Ascending aorta (tissue), 2 donors: ENCODE measurements at regions not wholly inside any gene's neighbourhood (a gene's known extent, or its start where the extent isn't known, plus 50 kb on each side); places are given as distances from the start of the nearest gene placed in this dataset.

ENCODE experiments used
- DNase-seq, 2 donors: peaks; one replicate each; pipeline ENCODE4 v3.0.0-alpha.2; 2019; ENCODE audit warnings: low spot score in 2 of 2
- H3K27ac ChIP-seq, 2 donors: fragments of 200-600 bp; sonication (generic); one replicate each; pipeline ENCODE4 v1.5.1; 2016 to 2017; ENCODE audit warnings: mild to moderate bottlenecking in 1 of 2
- H3K27me3 ChIP-seq: fragments of 200-600 bp; sonication (generic); one replicate; pipeline ENCODE4 v1.5.1; 2017
- H3K36me3 ChIP-seq, 2 donors: fragments of 200-600 bp; sonication (generic); one replicate each; pipeline ENCODE4 v1.5.1; 2016
- H3K4me1 ChIP-seq, 2 donors: fragments of 200-600 bp; sonication (generic); one replicate each; pipeline ENCODE4 v1.5.1; 2016 to 2017; ENCODE audit warnings: mild to moderate bottlenecking in 1 of 2
- H3K4me3 ChIP-seq, 2 donors: fragments of 200-600 bp; sonication (generic); one replicate each; pipeline ENCODE4 v1.5.1; 2016 to 2017; ENCODE audit warnings: mild to moderate bottlenecking in 1 of 2
- H3K9me3 ChIP-seq, 2 donors: fragments of 200-600 bp; sonication (generic); one replicate each; pipeline ENCODE4 v1.5.1; 2016
- intact Hi-C: fragments of 100-400 bp; cut with DNase I; formaldehyde crosslinking; loops from one replicate; pipeline ENCODE4 v1.15.1; 2023
- TF ChIP-seq, protein P1 (sequence below), 3 experiments: fragments of 200-600 bp in 2 of 3; fragments of 450-650 bp in 1 of 3; sonication (generic) in 2 of 3; IDR thresholded peaks; one replicate each; pipeline ENCODE4 v1.5.1; 2016 to 2019; ENCODE audit warnings: antibody characterized with exemption in 3 of 3, mild to moderate bottlenecking in 1 of 3, moderate library complexity in 1 of 3

DNA sequence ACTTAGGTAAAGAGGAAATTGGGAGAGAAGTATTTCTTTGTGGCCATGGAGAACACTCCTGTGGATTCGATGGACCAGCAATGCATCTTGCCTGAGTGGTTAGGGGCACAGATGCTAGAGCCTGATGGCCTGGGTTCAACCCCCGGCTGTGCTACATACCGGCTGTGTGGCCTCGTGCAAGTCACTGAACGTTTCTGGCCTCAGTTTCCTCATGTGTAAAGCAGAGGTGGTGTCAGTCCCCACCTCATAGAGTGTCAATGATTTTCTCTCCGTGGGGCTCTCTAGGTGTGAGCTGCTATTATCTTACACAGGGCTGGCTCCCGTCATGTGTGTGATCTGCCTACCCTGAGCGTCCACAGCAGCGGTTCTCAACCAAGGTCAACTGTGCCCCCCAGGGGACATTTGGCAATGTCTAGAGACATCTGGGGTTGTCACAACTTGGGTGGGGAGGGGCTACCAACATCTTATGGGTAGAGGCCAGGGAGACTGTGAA is 50.0 kb upstream of the PTPN1 start:
- Histone ChIP-seq H3K27ac (peak overlapping the region; percentile 17 to 53), H3K4me1 (peaks cover 3 to 23% of the 10 kb centered on the region in 2 donors), H3K36me3 (no peaks in the 10 kb centered on the region), H3K27me3 (no peaks in the 10 kb centered on the region), H3K4me3 (no peak overlapping the region), H3K9me3 (no peaks in the 10 kb centered on the region)
- intact Hi-C loops = loop anchor here (1.0 to 5.0 kb wide), 3 partner anchors 183 to 343 kb away; partner anchors contain the start of gene CEBPB
- DNase-seq = no peak
- TF ChIP-seq, protein P1, sequence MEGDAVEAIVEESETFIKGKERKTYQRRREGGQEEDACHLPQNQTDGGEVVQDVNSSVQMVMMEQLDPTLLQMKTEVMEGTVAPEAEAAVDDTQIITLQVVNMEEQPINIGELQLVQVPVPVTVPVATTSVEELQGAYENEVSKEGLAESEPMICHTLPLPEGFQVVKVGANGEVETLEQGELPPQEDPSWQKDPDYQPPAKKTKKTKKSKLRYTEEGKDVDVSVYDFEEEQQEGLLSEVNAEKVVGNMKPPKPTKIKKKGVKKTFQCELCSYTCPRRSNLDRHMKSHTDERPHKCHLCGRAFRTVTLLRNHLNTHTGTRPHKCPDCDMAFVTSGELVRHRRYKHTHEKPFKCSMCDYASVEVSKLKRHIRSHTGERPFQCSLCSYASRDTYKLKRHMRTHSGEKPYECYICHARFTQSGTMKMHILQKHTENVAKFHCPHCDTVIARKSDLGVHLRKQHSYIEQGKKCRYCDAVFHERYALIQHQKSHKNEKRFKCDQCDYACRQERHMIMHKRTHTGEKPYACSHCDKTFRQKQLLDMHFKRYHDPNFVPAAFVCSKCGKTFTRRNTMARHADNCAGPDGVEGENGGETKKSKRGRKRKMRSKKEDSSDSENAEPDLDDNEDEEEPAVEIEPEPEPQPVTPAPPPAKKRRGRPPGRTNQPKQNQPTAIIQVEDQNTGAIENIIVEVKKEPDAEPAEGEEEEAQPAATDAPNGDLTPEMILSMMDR (IDR thresholded peaks at IDR 0.05) = no peak
